IMR-90 (cell line): ENCODE measurements at regions not wholly inside any gene's neighbourhood (a gene's known extent, or its start where the extent isn't known, plus 50 kb on each side); places are given as distances from the start of the nearest gene placed in this dataset.

ENCODE experiments used
- ATAC-seq: fragments of 200-7000 bp; cut with Tn5 transposase; 2 replicates; pipeline ENCODE4 v1.9.1; 2020; ENCODE audit warnings: low read depth, mild to moderate bottlenecking, moderate library complexity
- BruUV-seq: library from RNA; stranded (reverse); fragments of 400-500 nt; replicated peaks from 2 replicates; lab custom pipeline; 2021; lab: Mats Ljungman, UMichigan
- CTCF ChIA-PET: fragments of 300-600 bp; formaldehyde crosslinking; extraction: SDS; loops from one replicate; lab custom pipeline; 2021; ENCODE audit warnings: antibody characterized with exemption; lab: Yijun Ruan, JAX
- POLR2A ChIA-PET: fragments of 300-600 bp; sonication (Branson Sonifier 250); formaldehyde crosslinking; loops from one replicate; lab custom pipeline; 2022; ENCODE audit warnings: antibody characterized with exemption; ENCODE audit not compliant: unreplicated experiment; lab: Charles Lee
- DNase-seq: peaks from one replicate; pipeline ENCODE4 v3.0.0; 2013
- H2AFZ ChIP-seq: replicated peaks from 2 replicates; pipeline ENCODE3; 2013; ENCODE audit warnings: low read length, mild to moderate bottlenecking; ENCODE audit not compliant: poor library complexity
- H2AK5ac ChIP-seq: 2 replicates; pipeline ENCODE4 v1.6.1; 2013; ENCODE audit warnings: low read depth, low read length, inconsistent platforms
- H2AK9ac ChIP-seq: replicated peaks from 2 replicates; pipeline ENCODE3; 2013; ENCODE audit warnings: mild to moderate bottlenecking, low read depth, low read length, moderate library complexity; ENCODE audit not compliant: poor library complexity
- H2BK120ac ChIP-seq: 2 replicates; pipeline ENCODE4 v1.6.1; 2013; ENCODE audit warnings: low read depth, low read length, inconsistent platforms
- H2BK15ac ChIP-seq: 3 replicates; pipeline ENCODE4 v1.6.1; 2013; ENCODE audit warnings: low read depth, low read length, inconsistent platforms
- H2BK20ac ChIP-seq: 2 replicates; pipeline ENCODE4 v1.6.1; 2013; ENCODE audit warnings: low read depth, mild to moderate bottlenecking, inconsistent platforms, low read length, moderate library complexity
- H2BK5ac ChIP-seq: 2 replicates; pipeline ENCODE4 v1.6.1; 2013; ENCODE audit warnings: mild to moderate bottlenecking, low read depth, low read length, inconsistent platforms; ENCODE audit not compliant: poor library complexity, severe bottlenecking
- H3K14ac ChIP-seq: replicated peaks from 2 replicates; pipeline ENCODE4 v1.6.1; 2013; ENCODE audit warnings: low read depth, low read length, inconsistent platforms
- H3K18ac ChIP-seq: 2 replicates; pipeline ENCODE4 v1.6.1; 2013; ENCODE audit warnings: low read depth, low read length, control low read depth
- H3K23ac ChIP-seq: 2 replicates; pipeline ENCODE4 v1.6.1; 2013; ENCODE audit warnings: low read depth, low read length, inconsistent platforms
- H3K27ac ChIP-seq: 2 replicates; pipeline ENCODE4 v1.5.1; 2013; ENCODE audit warnings: mild to moderate bottlenecking, control low read depth, low read length; ENCODE audit not compliant: insufficient read depth
- H3K27me3 ChIP-seq: 2 replicates; pipeline ENCODE4 v1.6.1; 2013; ENCODE audit warnings: low read length; ENCODE audit not compliant: control insufficient read depth, insufficient read depth
- H3K36me3 ChIP-seq: 2 replicates; pipeline ENCODE4 v1.6.1; 2013; ENCODE audit warnings: low read length, mixed read lengths; ENCODE audit not compliant: control insufficient read depth, insufficient read depth
- H3K4ac ChIP-seq: 2 replicates; pipeline ENCODE4 v1.6.1; 2013; ENCODE audit warnings: low read depth, low read length, inconsistent platforms
- H3K4me1 ChIP-seq: 2 replicates; pipeline ENCODE4 v1.6.1; 2013; ENCODE audit warnings: low read length, mixed read lengths; ENCODE audit not compliant: control insufficient read depth, insufficient read depth
- H3K4me2 ChIP-seq: 2 replicates; pipeline ENCODE4 v1.6.1; 2013; ENCODE audit warnings: low read depth, mild to moderate bottlenecking, control low read depth, low read length, moderate library complexity
- H3K4me3 ChIP-seq: 2 replicates; pipeline ENCODE4 v1.5.1; 2013; ENCODE audit warnings: low read depth, mild to moderate bottlenecking, control low read depth, low read length, moderate library complexity; ENCODE audit not compliant: insufficient read depth
- H3K56ac ChIP-seq: 2 replicates; pipeline ENCODE4 v1.6.1; 2013; ENCODE audit warnings: low read length, inconsistent platforms; ENCODE audit not compliant: insufficient read depth; ENCODE audit errors: extremely low read depth
- H3K79me1 ChIP-seq, 2 experiments: 2 replicates each; pipeline ENCODE4 v1.6.1; 2013; ENCODE audit warnings: low read length in 2 of 2, inconsistent platforms in 1 of 2, low read depth in 1 of 2
- H3K9ac ChIP-seq: 2 replicates; pipeline ENCODE4 v1.6.1; 2013; ENCODE audit warnings: low read depth, low read length, control low read depth
- H3K9me1 ChIP-seq: 2 replicates; pipeline ENCODE4 v1.6.1; 2013; ENCODE audit warnings: low read length, inconsistent platforms; ENCODE audit not compliant: insufficient read depth
- H3K9me3 ChIP-seq: 2 replicates; pipeline ENCODE4 v1.6.1; 2013; ENCODE audit warnings: low read length; ENCODE audit not compliant: control insufficient read depth, insufficient read depth
- H4K20me1 ChIP-seq: 2 replicates; pipeline ENCODE4 v1.6.1; 2013; ENCODE audit warnings: low read length, inconsistent platforms; ENCODE audit not compliant: insufficient read depth
- H4K5ac ChIP-seq: 2 replicates; pipeline ENCODE4 v1.6.1; 2013; ENCODE audit warnings: mild to moderate bottlenecking, low read depth, low read length, control low read depth
- H4K8ac ChIP-seq, 2 experiments: 2 replicates each; pipeline ENCODE4 v1.6.1; 2013; ENCODE audit warnings: low read depth in 2 of 2, low read length in 2 of 2, control low read depth in 1 of 2, inconsistent platforms in 1 of 2
- H4K91ac ChIP-seq: 2 replicates; pipeline ENCODE4 v1.6.1; 2013; ENCODE audit warnings: low read depth, low read length, inconsistent platforms; ENCODE audit not compliant: insufficient read depth
- BHLHE40 ChIP-seq: fragments of 150-350 bp; IDR thresholded peaks from 2 replicates; pipeline ENCODE4 v1.6.1; 2016; ENCODE audit warnings: mild to moderate bottlenecking, low read depth, low read length
- CEBPB ChIP-seq: IDR thresholded peaks from 2 replicates; pipeline ENCODE4 v1.6.1; 2012; ENCODE audit warnings: low read depth, low read length, improper control_type of control experiment
- CHD1 ChIP-seq: IDR thresholded peaks from 2 replicates; pipeline ENCODE4 v1.6.1; 2012; ENCODE audit warnings: low read depth, low read length, improper control_type of control experiment
- CTCF ChIP-seq: conservative IDR thresholded peaks from 2 replicates; pipeline ENCODE4 v1.5.1; 2012; ENCODE audit warnings: mild to moderate bottlenecking, low read depth, low read length, improper control_type of control experiment
- FOS ChIP-seq: fragments of 150-350 bp; IDR thresholded peaks from 2 replicates; pipeline ENCODE4 v1.6.1; 2016; ENCODE audit warnings: low read depth, low read length
- MAFK ChIP-seq: IDR thresholded peaks from 2 replicates; pipeline ENCODE4 v1.6.1; 2012; ENCODE audit warnings: low read depth, low read length, improper control_type of control experiment
- MAZ ChIP-seq: IDR thresholded peaks from 2 replicates; pipeline ENCODE4 v1.6.1; 2012; ENCODE audit warnings: low read depth, mild to moderate bottlenecking, low read length, improper control_type of control experiment, moderate library complexity, borderline replicate concordance
- MXI1 ChIP-seq: IDR thresholded peaks from 2 replicates; pipeline ENCODE4 v1.6.1; 2012; ENCODE audit warnings: low read depth, mild to moderate bottlenecking, low read length, moderate library complexity, borderline replicate concordance
- NFE2L2 ChIP-seq: fragments of 150-350 bp; IDR thresholded peaks from 2 replicates; pipeline ENCODE4 v1.6.1; 2016; ENCODE audit warnings: low read depth, mild to moderate bottlenecking, low read length
- POLR2A ChIP-seq: IDR thresholded peaks from 2 replicates; pipeline ENCODE4 v1.6.1; 2012; ENCODE audit warnings: mild to moderate bottlenecking, low read depth, low read length
- RAD21 ChIP-seq: IDR thresholded peaks from 2 replicates; pipeline ENCODE4 v1.6.1; 2012; ENCODE audit warnings: low read length, improper control_type of control experiment
- RCOR1 ChIP-seq: IDR thresholded peaks from 2 replicates; pipeline ENCODE4 v1.6.1; 2012; ENCODE audit warnings: mild to moderate bottlenecking, low read length, improper control_type of control experiment; ENCODE audit not compliant: insufficient replicate concordance
- RFX5 ChIP-seq: IDR thresholded peaks from 2 replicates; pipeline ENCODE4 v1.8.0; 2012; ENCODE audit warnings: low read depth, mild to moderate bottlenecking, low read length, moderate library complexity
- SMC3 ChIP-seq: fragments of 150-350 bp; IDR thresholded peaks from 2 replicates; pipeline ENCODE4 v1.6.1; 2016; ENCODE audit warnings: low read depth, mild to moderate bottlenecking, antibody characterized with exemption, low read length, moderate library complexity
- WGBS, 2 experiments: methylation state at CpG; one replicate each; pipeline versions ENCODE4 v1.1.5 to v1.1.7; 2013; ENCODE audit warnings: missing lambda C conversion rate in 2 of 2; ENCODE audit not compliant: insufficient read length in 1 of 2; ENCODE audit errors: extremely low coverage in 2 of 2; 5-methylcytosine and 5-hydroxymethylcytosine counted together
- dilution Hi-C: fragments of 300-500 bp; cut with HindIII; formaldehyde crosslinking; loops from one replicate; pipeline ENCODE4 v1.14.3; 2018; ENCODE audit warnings: low sequenced_read_pairs; ENCODE audit not compliant: unreplicated experiment
- in situ Hi-C: fragments of 300-500 bp; cut with MboI; formaldehyde crosslinking; loops from 3 replicates; pipeline ENCODE4 v1.14.3; 2019; ENCODE audit warnings: low sequenced_read_pairs, inconsistent platforms, mixed read lengths
- intact Hi-C: fragments of 100-400 bp; cut with micrococcal nuclease; formaldehyde crosslinking; loops from 2 replicates; pipeline ENCODE4 v1.10.0; 2022
- TF ChIP-seq, protein P1 (sequence below): fragments of 150-350 bp; IDR thresholded peaks from 2 replicates; pipeline ENCODE4 v1.6.1; 2016; ENCODE audit warnings: low read depth, mild to moderate bottlenecking, low read length, moderate library complexity, borderline replicate concordance
- TF ChIP-seq, protein P2 (sequence below): fragments of 150-350 bp; IDR thresholded peaks from 2 replicates; pipeline ENCODE4 v1.6.1; 2017; ENCODE audit warnings: mild to moderate bottlenecking, antibody characterized with exemption, low read length, low read depth

DNA sequence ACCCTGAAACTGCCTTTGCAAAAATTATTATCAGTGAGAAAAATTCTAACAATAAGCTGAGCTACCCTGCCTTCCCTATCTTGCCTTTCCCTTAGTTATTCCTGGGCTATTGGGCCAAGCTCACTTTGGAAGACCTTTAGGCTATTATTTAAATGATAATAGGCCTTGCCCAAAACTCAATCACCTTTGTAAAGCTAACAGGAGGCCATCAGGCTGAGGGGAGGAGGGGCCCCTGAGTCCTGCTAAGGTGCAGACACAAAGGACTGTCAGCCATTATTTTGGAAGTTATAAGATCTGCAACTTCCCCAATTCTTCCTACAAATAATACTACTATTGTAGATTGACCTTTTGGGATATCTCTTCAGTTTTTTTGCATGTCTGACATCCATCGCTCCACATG, 278.8 kb upstream of the DIAPH2 start:
- no peak overlapping the region for H2BK15ac ChIP-seq
- dilution Hi-C loops (no loop called here), in situ Hi-C loops (no loop called here), intact Hi-C loops (no loop called here)
- H3K56ac ChIP-seq: no peak overlapping the region
- no peak overlapping the region for H3K4me3 ChIP-seq
- H2AK5ac ChIP-seq: no peak overlapping the region
- no peak overlapping the region for H4K5ac ChIP-seq
- no peaks in the 10 kb centered on the region; the same call in none of the 2 replicates for H3K9me1 ChIP-seq
- no peaks in the 10 kb centered on the region for H3K27me3 ChIP-seq
- ChIA-PET CTCF (no interaction called here), POLR2A (no interaction called here)
- H2AFZ ChIP-seq: no peak overlapping the region
- no peak overlapping the region for H3K4ac ChIP-seq
- H3K23ac ChIP-seq: no peak overlapping the region
- TF ChIP-seq CTCF: no peak
- TF ChIP-seq, protein P1, sequence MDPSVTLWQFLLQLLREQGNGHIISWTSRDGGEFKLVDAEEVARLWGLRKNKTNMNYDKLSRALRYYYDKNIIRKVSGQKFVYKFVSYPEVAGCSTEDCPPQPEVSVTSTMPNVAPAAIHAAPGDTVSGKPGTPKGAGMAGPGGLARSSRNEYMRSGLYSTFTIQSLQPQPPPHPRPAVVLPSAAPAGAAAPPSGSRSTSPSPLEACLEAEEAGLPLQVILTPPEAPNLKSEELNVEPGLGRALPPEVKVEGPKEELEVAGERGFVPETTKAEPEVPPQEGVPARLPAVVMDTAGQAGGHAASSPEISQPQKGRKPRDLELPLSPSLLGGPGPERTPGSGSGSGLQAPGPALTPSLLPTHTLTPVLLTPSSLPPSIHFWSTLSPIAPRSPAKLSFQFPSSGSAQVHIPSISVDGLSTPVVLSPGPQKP: no peak
- TF ChIP-seq RCOR1: no peak
- no peak for TF ChIP-seq NFE2L2
- no peak for TF ChIP-seq MXI1
- no peak for TF ChIP-seq RAD21
- TF ChIP-seq, protein P2, sequence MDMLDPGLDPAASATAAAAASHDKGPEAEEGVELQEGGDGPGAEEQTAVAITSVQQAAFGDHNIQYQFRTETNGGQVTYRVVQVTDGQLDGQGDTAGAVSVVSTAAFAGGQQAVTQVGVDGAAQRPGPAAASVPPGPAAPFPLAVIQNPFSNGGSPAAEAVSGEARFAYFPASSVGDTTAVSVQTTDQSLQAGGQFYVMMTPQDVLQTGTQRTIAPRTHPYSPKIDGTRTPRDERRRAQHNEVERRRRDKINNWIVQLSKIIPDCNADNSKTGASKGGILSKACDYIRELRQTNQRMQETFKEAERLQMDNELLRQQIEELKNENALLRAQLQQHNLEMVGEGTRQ: no peak
- TF ChIP-seq BHLHE40: no peak
- no peak for TF ChIP-seq SMC3
- TF ChIP-seq CHD1: no peak
- no peak for TF ChIP-seq MAZ
- no peak for TF ChIP-seq FOS
- TF ChIP-seq POLR2A: no peak
- TF ChIP-seq MAFK: no peak
- no peak for TF ChIP-seq RFX5
- no peak for TF ChIP-seq CEBPB
- no peak overlapping the region for H2BK5ac ChIP-seq
- WGBS, 2 experiments: 100% methylated on average over 1 of the region's 1 CpG; no CpG with 5 or more reads in 1 of the 2 experiments
- H2BK120ac ChIP-seq: no peak overlapping the region
- no peak overlapping the region for H3K27ac ChIP-seq
- H4K20me1 ChIP-seq: no peaks in the 10 kb centered on the region; the same call in 1 of the 2 replicates
- DNase-seq: no peak
- H3K4me2 ChIP-seq: no peak overlapping the region
- ATAC-seq: no peak
- H3K18ac ChIP-seq: no peak overlapping the region
- H3K14ac ChIP-seq: no peak overlapping the region
- H3K4me1 ChIP-seq: no peaks in the 10 kb centered on the region; the same call in 1 of the 2 replicates
- BruUV-seq: no TSS peak
- no peak overlapping the region for H4K91ac ChIP-seq
- no peak overlapping the region for H2BK20ac ChIP-seq
- H2AK9ac ChIP-seq: no peak overlapping the region
- H3K36me3 ChIP-seq: no peaks in the 10 kb centered on the region
- H3K9me3 ChIP-seq: no peaks in the 10 kb centered on the region
- H4K8ac ChIP-seq: no peak overlapping the region
- no peaks in the 10 kb centered on the region for H3K79me1 ChIP-seq
- no peak overlapping the region for H3K9ac ChIP-seq
